T-cell (primary cell): ENCODE measurements at regions not wholly inside any gene's neighbourhood (a gene's known extent, or its start where the extent isn't known, plus 50 kb on each side); places are given as distances from the start of the nearest gene placed in this dataset.

Experiments used
- ATAC-seq, 4 experiments: fragments of 200-7000 bp in 3 of 4; fragments of 150-1000 bp in 1 of 4; cut with Tn5 transposase; replicated peaks in 1 of 4; 1 replicate in 3 of 4; 2 replicates in 1 of 4; pipeline ENCODE4 v1.10.0; 2021; ENCODE audit warnings: moderate library complexity in 3 of 4, mild to moderate bottlenecking in 2 of 4, moderate number of reproducible peaks in 1 of 4
- CTCF ChIA-PET, 2 donors: fragments of 300-600 bp; sonication (Branson Sonifier 250); formaldehyde crosslinking; loops; one replicate each; lab custom pipeline; 2022; ENCODE audit warnings: antibody characterized with exemption in 2 of 2; lab: Charles Lee
- POLR2A ChIA-PET, 2 donors: fragments of 300-600 bp; sonication (Branson Sonifier 250); formaldehyde crosslinking; loops; one replicate each; lab custom pipeline; 2022; ENCODE audit warnings: antibody characterized with exemption in 2 of 2; lab: Charles Lee
- DNase-seq, 35 experiments: peaks; one replicate each; pipeline versions ENCODE4 v3.0.0 to v3.0.0-alpha.2; 2013 to 2023
- H3K27ac ChIP-seq: one replicate; pipeline ENCODE4 v1.5.1; 2013; ENCODE audit warnings: low read length
- H3K27me3 ChIP-seq, 2 experiments: replicated peaks in 1 of 2; 1 replicate in 1 of 2; 2 replicates in 1 of 2; pipeline versions ENCODE4 v1.6.1 to v1.7.0; 2013; ENCODE audit warnings: low read length in 1 of 2, mixed read lengths in 1 of 2; ENCODE audit not compliant: control insufficient read depth in 2 of 2, insufficient read depth in 2 of 2; ENCODE audit errors: extremely low read depth in 1 of 2
- H3K36me3 ChIP-seq, 2 donors: 1 replicate in 1 of 2; 2 replicates in 1 of 2; pipeline versions ENCODE4 v1.6.1 to v1.7.0; 2013; ENCODE audit warnings: low read length in 1 of 2; ENCODE audit not compliant: control insufficient read depth in 2 of 2, insufficient read depth in 1 of 2; ENCODE audit errors: extremely low read depth in 1 of 2
- H3K4me1 ChIP-seq, 2 experiments: 1 replicate in 1 of 2; 2 replicates in 1 of 2; pipeline versions ENCODE4 v1.6.1 to v1.7.0; 2013; ENCODE audit warnings: low read length in 2 of 2, mixed read lengths in 1 of 2; ENCODE audit not compliant: insufficient read depth in 2 of 2, control insufficient read depth in 1 of 2; ENCODE audit errors: extremely low read depth in 1 of 2
- H3K4me3 ChIP-seq, 2 donors: 1 replicate in 1 of 2; 2 replicates in 1 of 2; pipeline versions ENCODE4 v1.5.1 to v1.7.0; 2013; ENCODE audit warnings: mild to moderate bottlenecking in 2 of 2, low read length in 1 of 2, moderate library complexity in 1 of 2; ENCODE audit not compliant: control insufficient read depth in 1 of 2; ENCODE audit errors: extremely low read depth in 1 of 2
- H3K9me3 ChIP-seq: 2 replicates; pipeline ENCODE4 v1.7.0; 2013
- H3K27ac Mint-ChIP-seq, 2 donors: one replicate each; pipeline ENCODE4 v1.8.0; 2020 to 2021; ENCODE audit warnings: mild to moderate bottlenecking in 2 of 2, mixed read lengths in 2 of 2
- H3K27me3 Mint-ChIP-seq, 2 donors: one replicate each; pipeline ENCODE4 v1.8.0; 2021 to 2022; ENCODE audit warnings: mixed read lengths in 2 of 2
- H3K36me3 Mint-ChIP-seq: one replicate; pipeline ENCODE4 v1.8.0; 2021; ENCODE audit warnings: mixed read lengths
- H3K4me1 Mint-ChIP-seq, 3 donors: one replicate each; pipeline ENCODE4 v1.8.0; 2020 to 2022; ENCODE audit warnings: mixed read lengths in 3 of 3, mild to moderate bottlenecking in 1 of 3
- H3K4me3 Mint-ChIP-seq, 3 donors: one replicate each; pipeline ENCODE4 v1.8.0; 2020 to 2022; ENCODE audit warnings: mild to moderate bottlenecking in 3 of 3, mixed read lengths in 3 of 3, moderate library complexity in 3 of 3
- H3K9me3 Mint-ChIP-seq, 3 donors: one replicate each; pipeline ENCODE4 v1.8.0; 2020 to 2022; ENCODE audit warnings: mixed read lengths in 3 of 3
- WGBS: methylation state at CpG from one replicate; pipeline ENCODE4 v1.1.5; 2013; ENCODE audit warnings: missing lambda C conversion rate; ENCODE audit not compliant: insufficient coverage; 5-methylcytosine and 5-hydroxymethylcytosine counted together

- no peak overlapping the region for H3K4me3 ChIP-seq
- no peaks in the 10 kb centered on the region for H3K9me3 Mint-ChIP-seq
- H3K4me1 Mint-ChIP-seq = peaks cover 0 to 5% (median 0%) of the 10 kb centered on the region in 3 donors
- peaks cover 0 to 7% of the 10 kb centered on the region in 2 experiments for H3K27me3 ChIP-seq
- DNase-seq = no peak
- no peak for ATAC-seq
- no peak overlapping the region for H3K4me3 Mint-ChIP-seq
- H3K27ac ChIP-seq = no peak overlapping the region
- ChIA-PET POLR2A (no interaction called here), CTCF (no interaction called here)
- H3K27ac Mint-ChIP-seq = no peak overlapping the region
- WGBS = 65% methylated on average over 3 of the region's 12 CpGs
- no peaks in the 10 kb centered on the region for H3K27me3 Mint-ChIP-seq
- H3K9me3 ChIP-seq = no peaks in the 10 kb centered on the region
- no peaks in the 10 kb centered on the region for H3K36me3 ChIP-seq
- H3K4me1 ChIP-seq = no peaks in the 10 kb centered on the region
- no peaks in the 10 kb centered on the region for H3K36me3 Mint-ChIP-seq
These were observed 142.5 kb upstream of the TNS3 start for GRCh38 chr7:47724335-47724982.

- H3K27me3 Mint-ChIP-seq = no peaks in the 10 kb centered on the region
- H3K9me3 Mint-ChIP-seq = no peaks in the 10 kb centered on the region
- ChIA-PET CTCF (no interaction called here), POLR2A (no interaction called here)
- H3K4me3 Mint-ChIP-seq = no peak overlapping the region
- no peak overlapping the region for H3K27ac Mint-ChIP-seq
- H3K4me1 Mint-ChIP-seq = peaks cover 0 to 5% (median 0%) of the 10 kb centered on the region in 3 donors
- DNase-seq (no peak), ATAC-seq (no peak)
- no peaks in the 10 kb centered on the region for H3K9me3 ChIP-seq
- no peak overlapping the region for H3K27ac ChIP-seq
- H3K4me1 ChIP-seq = no peaks in the 10 kb centered on the region
- whole genome bisulfite sequencing = 84% methylated on average over 4 of the region's 8 CpGs
- H3K27me3 ChIP-seq = peaks cover 0 to 7% of the 10 kb centered on the region in 2 experiments
- H3K36me3 ChIP-seq = no peaks in the 10 kb centered on the region
- no peak overlapping the region for H3K4me3 ChIP-seq
- H3K36me3 Mint-ChIP-seq = no peaks in the 10 kb centered on the region
These were observed 140.2 kb upstream of the TNS3 start for GRCh38 chr7:47722126-47722525.

GRCh38 chr7:47721670-47722069 lies 139.8 kb upstream of the TNS3 start:
- peak in 1 of 4 experiments; percentile 13 for ATAC-seq
- H3K9me3 ChIP-seq = no peaks in the 10 kb centered on the region
- DNase-seq = no peak
- no peaks in the 10 kb centered on the region for H3K4me1 ChIP-seq
- ChIA-PET POLR2A (no interaction called here), CTCF (no interaction called here)
- Mint-ChIP-seq H3K27ac (no peak overlapping the region), H3K4me3 (no peak overlapping the region), H3K36me3 (no peaks in the 10 kb centered on the region), H3K9me3 (no peaks in the 10 kb centered on the region), H3K4me1 (peaks cover 0 to 5% (median 0%) of the 10 kb centered on the region in 3 donors), H3K27me3 (no peaks in the 10 kb centered on the region)
- H3K4me3 ChIP-seq = no peak overlapping the region
- 91% methylated on average over 8 of the region's 9 CpGs for WGBS
- H3K36me3 ChIP-seq = no peaks in the 10 kb centered on the region
- no peak overlapping the region for H3K27ac ChIP-seq
- H3K27me3 ChIP-seq = peaks cover 0 to 7% of the 10 kb centered on the region in 2 experiments

GRCh38 chr7:47720907-47721244 lies 139.0 kb upstream of the TNS3 start:
- POLR2A ChIA-PET = no interaction called here
- Mint-ChIP-seq H3K9me3 (no peaks in the 10 kb centered on the region), H3K36me3 (no peaks in the 10 kb centered on the region), H3K4me1 (peaks cover 0 to 5% (median 0%) of the 10 kb centered on the region in 3 donors), H3K4me3 (no peak overlapping the region), H3K27ac (no peak overlapping the region), H3K27me3 (no peaks in the 10 kb centered on the region)
- H3K36me3 ChIP-seq = no peaks in the 10 kb centered on the region
- no peak overlapping the region for H3K27ac ChIP-seq
- H3K4me3 ChIP-seq = no peak overlapping the region
- no peaks in the 10 kb centered on the region for H3K4me1 ChIP-seq
- CTCF ChIA-PET = no interaction called here
- peaks cover 0 to 7% of the 10 kb centered on the region in 2 experiments for H3K27me3 ChIP-seq
- ATAC-seq = no peak
- DNase-seq = no peak
- H3K9me3 ChIP-seq = no peaks in the 10 kb centered on the region
- 75% methylated on average over 3 of the region's 8 CpGs for WGBS

GRCh38 chr7:47720141-47720906 lies 138.4 kb upstream of the TNS3 start:
- H3K4me3 ChIP-seq = no peak overlapping the region
- peaks cover 0 to 7% of the 10 kb centered on the region in 2 experiments for H3K27me3 ChIP-seq
- H3K9me3 Mint-ChIP-seq = no peaks in the 10 kb centered on the region
- no peaks in the 10 kb centered on the region for H3K4me1 ChIP-seq
- no peaks in the 10 kb centered on the region for H3K27me3 Mint-ChIP-seq
- 74% methylated on average over 8 of the region's 12 CpGs for WGBS
- ChIA-PET CTCF (interaction anchor here in 1 of 2 donors (0.6 kb wide), 1 partner anchor 15 kb away, joined by 3 read pairs; no protein-coding TSS in a partner anchor), POLR2A (no interaction called here)
- DNase-seq (no peak), ATAC-seq (no peak)
- no peaks in the 10 kb centered on the region for H3K9me3 ChIP-seq
- peak overlapping the region in 1 of 2 donors; percentile 0 for H3K27ac Mint-ChIP-seq
- H3K36me3 ChIP-seq = no peaks in the 10 kb centered on the region
- H3K4me1 Mint-ChIP-seq = peaks cover 0 to 5% (median 0%) of the 10 kb centered on the region in 3 donors
- no peak overlapping the region for H3K4me3 Mint-ChIP-seq
- no peak overlapping the region for H3K27ac ChIP-seq
- H3K36me3 Mint-ChIP-seq = no peaks in the 10 kb centered on the region

GRCh38 chr7:47719675-47720074 lies 137.8 kb upstream of the TNS3 start:
- H3K9me3 ChIP-seq = no peaks in the 10 kb centered on the region
- Mint-ChIP-seq H3K4me3 (no peak overlapping the region), H3K27me3 (no peaks in the 10 kb centered on the region), H3K9me3 (no peaks in the 10 kb centered on the region), H3K36me3 (no peaks in the 10 kb centered on the region), H3K4me1 (peaks cover 0 to 5% (median 0%) of the 10 kb centered on the region in 3 donors), H3K27ac (no peak overlapping the region)
- POLR2A ChIA-PET = no interaction called here
- WGBS = 85% methylated on average over 4 of the region's 7 CpGs
- DNase-seq (no peak), ATAC-seq (no peak)
- CTCF ChIA-PET = interaction anchor here in 1 of 2 donors (0.6 kb wide), 1 partner anchor 16 kb away, joined by 3 read pairs; no protein-coding TSS in a partner anchor
- H3K4me1 ChIP-seq = no peaks in the 10 kb centered on the region
- peaks cover 0 to 7% of the 10 kb centered on the region in 2 experiments for H3K27me3 ChIP-seq
- no peak overlapping the region for H3K4me3 ChIP-seq
- no peak overlapping the region for H3K27ac ChIP-seq
- no peaks in the 10 kb centered on the region for H3K36me3 ChIP-seq
